ENCODE measurements at regions not wholly inside any gene's neighbourhood (a gene's known extent, or its start where the extent isn't known, plus 50 kb on each side); places are given as distances from the start of the nearest gene placed in this dataset.
"Not testable (repeated sequence)": the region's sequence is repeated elsewhere in the genome, so short reads cannot be mapped to it uniquely, and the experiment has no call there.

DNA sequence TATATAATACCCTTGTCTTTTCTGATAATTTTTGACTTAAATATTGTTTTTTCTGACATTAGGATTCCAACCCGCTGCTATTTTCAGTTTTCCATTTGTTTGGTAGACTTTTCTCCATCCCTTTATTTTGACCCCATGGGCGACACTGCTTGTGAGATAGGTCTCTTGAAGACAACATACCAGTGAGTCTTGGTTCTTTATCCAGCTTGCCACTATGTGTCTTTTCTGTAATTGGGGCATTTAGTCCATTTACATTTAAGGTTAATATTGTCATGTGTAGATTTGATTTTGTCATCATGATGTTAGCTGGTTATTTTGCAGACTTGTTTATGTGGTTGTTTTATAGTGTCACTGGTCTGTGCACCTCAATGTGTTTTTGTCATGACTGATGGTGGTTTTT is 67.7 kb upstream of the IRAK1BP1 start:
- Histone ChIP-seq H3K4me3 (no peak overlapping the region), H2AFZ (ENCODE audit: low read depth, low read length) (no peak overlapping the region), H3K27ac (ENCODE audit: extremely low read depth, low read depth, low read length) (no peak overlapping the region), H4K20me1 (replicated peaks; ENCODE audit: control insufficient read depth, insufficient read depth, low read length) (no peaks in the 10 kb centered on the region), H3K9me1 (ENCODE audit: control insufficient read depth, insufficient read depth, low read length) (no peaks in the 10 kb centered on the region), H3K9ac (ENCODE audit: insufficient read depth in 1 of 2, low read depth in 2 of 2, low read length in 2 of 2) (no peak overlapping the region), H3K9me3 (replicated peaks; ENCODE audit: control insufficient read depth, insufficient read depth, low read depth, low read length) (no peaks in the 10 kb centered on the region), H3K4me2 (ENCODE audit: insufficient read depth, low read length) (no peak overlapping the region), H3K79me2 (ENCODE audit: control insufficient read depth, insufficient read depth, low read length) (no peaks in the 10 kb centered on the region), H3K36me3 (ENCODE audit: control insufficient read depth, insufficient read depth, low read length) (no peaks in the 10 kb centered on the region), H3K4me1 (replicated peaks in 1 of 2; ENCODE audit: control insufficient read depth in 2 of 2, insufficient read depth in 2 of 2, low read length in 2 of 2) (no peaks in the 10 kb centered on the region), H3K27me3 (ENCODE audit: control insufficient read depth in 2 of 2, insufficient read depth in 2 of 2, low read length in 2 of 2) (no peaks in the 10 kb centered on the region)
- in situ Hi-C loops (cut with MboI) (no loop called here), intact Hi-C loops (cut with micrococcal nuclease) (no loop called here)
- ATAC-seq, result no peak
- 0% methylated on average over 2 of the region's 2 CpGs for WGBS (ENCODE audit: insufficient coverage, low coverage, missing lambda C conversion rate)
- TF ChIP-seq ZNF133 (CRISPR knock-in tag; IDR thresholded peaks at IDR 0.05), result no peak
- no peak for TF ChIP-seq ETV6 (IDR thresholded peaks at IDR 0.05; ENCODE audit: borderline replicate concordance in 1 of 2, low read depth in 2 of 2, low read length in 1 of 2)
- TF ChIP-seq ETV6 (CRISPR knock-in tag; IDR thresholded peaks at IDR 0.05; ENCODE audit: borderline replicate concordance), result no peak
- TF ChIP-seq, protein P1, sequence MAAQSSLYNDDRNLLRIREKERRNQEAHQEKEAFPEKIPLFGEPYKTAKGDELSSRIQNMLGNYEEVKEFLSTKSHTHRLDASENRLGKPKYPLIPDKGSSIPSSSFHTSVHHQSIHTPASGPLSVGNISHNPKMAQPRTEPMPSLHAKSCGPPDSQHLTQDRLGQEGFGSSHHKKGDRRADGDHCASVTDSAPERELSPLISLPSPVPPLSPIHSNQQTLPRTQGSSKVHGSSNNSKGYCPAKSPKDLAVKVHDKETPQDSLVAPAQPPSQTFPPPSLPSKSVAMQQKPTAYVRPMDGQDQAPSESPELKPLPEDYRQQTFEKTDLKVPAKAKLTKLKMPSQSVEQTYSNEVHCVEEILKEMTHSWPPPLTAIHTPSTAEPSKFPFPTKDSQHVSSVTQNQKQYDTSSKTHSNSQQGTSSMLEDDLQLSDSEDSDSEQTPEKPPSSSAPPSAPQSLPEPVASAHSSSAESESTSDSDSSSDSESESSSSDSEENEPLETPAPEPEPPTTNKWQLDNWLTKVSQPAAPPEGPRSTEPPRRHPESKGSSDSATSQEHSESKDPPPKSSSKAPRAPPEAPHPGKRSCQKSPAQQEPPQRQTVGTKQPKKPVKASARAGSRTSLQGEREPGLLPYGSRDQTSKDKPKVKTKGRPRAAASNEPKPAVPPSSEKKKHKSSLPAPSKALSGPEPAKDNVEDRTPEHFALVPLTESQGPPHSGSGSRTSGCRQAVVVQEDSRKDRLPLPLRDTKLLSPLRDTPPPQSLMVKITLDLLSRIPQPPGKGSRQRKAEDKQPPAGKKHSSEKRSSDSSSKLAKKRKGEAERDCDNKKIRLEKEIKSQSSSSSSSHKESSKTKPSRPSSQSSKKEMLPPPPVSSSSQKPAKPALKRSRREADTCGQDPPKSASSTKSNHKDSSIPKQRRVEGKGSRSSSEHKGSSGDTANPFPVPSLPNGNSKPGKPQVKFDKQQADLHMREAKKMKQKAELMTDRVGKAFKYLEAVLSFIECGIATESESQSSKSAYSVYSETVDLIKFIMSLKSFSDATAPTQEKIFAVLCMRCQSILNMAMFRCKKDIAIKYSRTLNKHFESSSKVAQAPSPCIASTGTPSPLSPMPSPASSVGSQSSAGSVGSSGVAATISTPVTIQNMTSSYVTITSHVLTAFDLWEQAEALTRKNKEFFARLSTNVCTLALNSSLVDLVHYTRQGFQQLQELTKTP (IDR thresholded peaks at IDR 0.05; ENCODE audit: low read depth in 1 of 2, partially characterized antibody in 2 of 2), result no peak
- TF ChIP-seq ZNF23 (CRISPR knock-in tag; IDR thresholded peaks at IDR 0.05), result no peak
- TF ChIP-seq ZKSCAN1 (IDR thresholded peaks at IDR 0.05; ENCODE audit: low read depth, low read length), result no peak
- no peak for TF ChIP-seq SMARCC2 (IDR thresholded peaks at IDR 0.05; ENCODE audit: low read depth)
- no peak for TF ChIP-seq ZNF76 (CRISPR knock-in tag; IDR thresholded peaks at IDR 0.05; ENCODE audit: borderline replicate concordance)
- TF ChIP-seq PYGO2 (tag; IDR thresholded peaks at IDR 0.05), result no peak
- TF ChIP-seq ELF1 (tag; IDR thresholded peaks at IDR 0.05), result no peak
- no peak for TF ChIP-seq RB1 (IDR thresholded peaks at IDR 0.05; ENCODE audit: low read depth)
- no peak for TF ChIP-seq RCOR1 (IDR thresholded peaks at IDR 0.05; ENCODE audit: borderline replicate concordance in 1 of 2, low read depth in 2 of 2, low read length in 2 of 2)
- no peak for TF ChIP-seq ZNF175 (CRISPR knock-in tag; IDR thresholded peaks at IDR 0.05; ENCODE audit: low read depth)
- CTCF ChIA-PET (ENCODE audit: low intra/inter-chr PET ratio), result no interaction called here
- no peak for FAIRE-seq
- DNase-seq (ENCODE audit: extremely low read depth in 1 of 4, low spot score in 3 of 4), result no peak
- BruUV-seq (replicated peaks), result no TSS peak
- POLR2A ChIA-PET, result no interaction called here

DNA sequence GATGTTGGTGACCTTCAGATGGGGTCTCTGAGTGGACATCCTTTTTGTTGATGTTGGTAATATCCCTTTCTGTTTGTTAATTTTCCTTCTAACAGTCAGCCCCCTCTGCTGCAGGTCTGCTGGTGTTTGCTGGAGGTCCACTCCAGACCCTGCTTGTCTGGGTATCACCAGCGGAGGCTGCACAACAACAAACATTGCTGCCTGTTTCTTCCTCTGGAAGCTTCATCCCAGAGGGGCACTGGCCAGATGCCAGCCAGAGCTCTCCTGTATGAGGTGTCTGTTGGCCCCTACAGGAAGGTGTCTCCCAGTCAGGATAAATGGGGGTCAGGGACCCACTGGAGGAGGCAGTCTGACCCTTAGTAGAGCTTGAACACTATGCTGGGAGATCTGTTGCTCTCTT is 60.6 kb upstream of the IRAK1BP1 start:
- 0% methylated on average over 1 of the region's 1 CpG for WGBS (ENCODE audit: insufficient coverage, low coverage, missing lambda C conversion rate)
- H3K36me3 ChIP-seq (ENCODE audit: control insufficient read depth, insufficient read depth, low read length); H3K79me2 ChIP-seq (ENCODE audit: control insufficient read depth, insufficient read depth, low read length); H3K27ac ChIP-seq (ENCODE audit: extremely low read depth, low read depth, low read length); H3K27me3 ChIP-seq (ENCODE audit: control insufficient read depth in 2 of 2, insufficient read depth in 2 of 2, low read length in 2 of 2); ATAC-seq; BruUV-seq (replicated peaks); CTCF ChIA-PET (ENCODE audit: low intra/inter-chr PET ratio); DNase-seq (ENCODE audit: extremely low read depth in 1 of 4, low spot score in 3 of 4); H3K9me1 ChIP-seq (ENCODE audit: control insufficient read depth, insufficient read depth, low read length); H4K20me1 ChIP-seq (replicated peaks; ENCODE audit: control insufficient read depth, insufficient read depth, low read length); H3K4me2 ChIP-seq (ENCODE audit: insufficient read depth, low read length); H3K9ac ChIP-seq (ENCODE audit: insufficient read depth in 1 of 2, low read depth in 2 of 2, low read length in 2 of 2); in situ Hi-C loops (cut with MboI); POLR2A ChIA-PET; H3K9me3 ChIP-seq (replicated peaks; ENCODE audit: control insufficient read depth, insufficient read depth, low read depth, low read length); H2AFZ ChIP-seq (ENCODE audit: low read depth, low read length); H3K4me3 ChIP-seq; intact Hi-C loops (cut with micrococcal nuclease); H3K4me1 ChIP-seq (replicated peaks in 1 of 2; ENCODE audit: control insufficient read depth in 2 of 2, insufficient read depth in 2 of 2, low read length in 2 of 2); FAIRE-seq: not testable (repeated sequence)

Data from K562 (cell line).